Stimulated activated naive CD8-positive, alpha-beta T cell treated with anti-CD3 and anti-CD28 coated beads, Interleukin-15, Interleukin-2, amounts not matched to agents 100 ng/mL and 50 ng/mL, for 24 hours (primary cell): ENCODE measurements at regions not wholly inside any gene's neighbourhood (a gene's known extent, or its start where the extent isn't known, plus 50 kb on each side); places are given as distances from the start of the nearest gene placed in this dataset.
"Not testable (repeated sequence)": the region's sequence is repeated elsewhere in the genome, so short reads cannot be mapped to it uniquely, and the experiment has no call there.

ENCODE experiments used
- H3K27ac Mint-ChIP-seq: one replicate; pipeline ENCODE4 v1.8.0; 2021; ENCODE audit warnings: mild to moderate bottlenecking, mixed read lengths
- H3K27me3 Mint-ChIP-seq: one replicate; pipeline ENCODE4 v1.8.0; 2021; ENCODE audit warnings: mixed read lengths
- H3K36me3 Mint-ChIP-seq: one replicate; pipeline ENCODE4 v1.8.0; 2021; ENCODE audit warnings: low read depth, mixed read lengths
- H3K4me1 Mint-ChIP-seq: one replicate; pipeline ENCODE4 v1.8.0; 2021; ENCODE audit warnings: low read depth, mixed read lengths
- H3K4me3 Mint-ChIP-seq: one replicate; pipeline ENCODE4 v1.8.0; 2021; ENCODE audit warnings: mild to moderate bottlenecking, mixed read lengths
- H3K9me3 Mint-ChIP-seq: one replicate; pipeline ENCODE4 v1.8.0; 2021; ENCODE audit warnings: mixed read lengths

DNA sequence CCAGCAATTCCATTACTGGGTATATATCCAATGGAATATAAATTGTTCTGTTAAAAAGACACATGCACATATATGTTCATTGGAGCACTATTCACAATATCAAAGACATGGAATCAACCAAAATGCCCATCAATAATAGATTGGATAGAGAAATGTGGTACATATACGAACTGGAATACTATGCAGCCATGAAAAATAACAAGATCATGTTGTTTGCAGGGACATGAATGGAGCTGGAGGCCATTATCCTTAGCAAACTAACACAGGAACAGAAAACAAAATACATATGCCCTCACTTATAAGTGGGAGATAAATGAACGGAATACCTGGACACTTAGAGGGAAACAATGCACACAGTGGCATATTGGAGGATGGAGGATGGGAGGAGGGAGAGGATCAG, 355.8 kb downstream of the CCDC85A start:
- Mint-ChIP-seq H3K36me3 (no peaks in the 10 kb centered on the region), H3K27ac (no peak overlapping the region), H3K9me3 (peaks cover 22% of the 10 kb centered on the region), H3K27me3 (no peaks in the 10 kb centered on the region), H3K4me3 (no peak overlapping the region), H3K4me1 (no peaks in the 10 kb centered on the region)

DNA sequence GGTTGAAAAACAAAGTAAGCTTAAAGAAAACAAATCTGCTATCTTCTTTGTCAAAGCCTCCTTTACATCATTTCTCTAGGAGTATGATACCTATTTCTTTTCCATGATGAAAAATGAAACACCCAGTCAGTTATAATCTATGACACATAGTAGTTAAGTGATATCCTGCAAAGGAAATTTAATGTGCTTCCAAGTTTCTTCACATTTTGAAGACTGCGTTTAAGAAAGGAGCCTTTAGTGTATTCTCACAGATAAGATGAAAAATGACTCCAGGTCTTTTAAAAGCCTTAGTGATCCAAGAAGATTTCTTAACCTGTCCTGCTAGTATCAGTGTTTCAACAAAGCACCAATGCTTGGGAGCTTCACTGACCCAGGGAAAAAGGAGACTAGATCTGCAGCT, 356.7 kb downstream of the CCDC85A start:
- H3K27ac Mint-ChIP-seq, result no peak overlapping the region
- peaks cover 22% of the 10 kb centered on the region for H3K9me3 Mint-ChIP-seq
- no peaks in the 10 kb centered on the region for H3K27me3 Mint-ChIP-seq
- no peaks in the 10 kb centered on the region for H3K4me1 Mint-ChIP-seq
- H3K4me3 Mint-ChIP-seq, result no peak overlapping the region
- H3K36me3 Mint-ChIP-seq, result no peaks in the 10 kb centered on the region

DNA sequence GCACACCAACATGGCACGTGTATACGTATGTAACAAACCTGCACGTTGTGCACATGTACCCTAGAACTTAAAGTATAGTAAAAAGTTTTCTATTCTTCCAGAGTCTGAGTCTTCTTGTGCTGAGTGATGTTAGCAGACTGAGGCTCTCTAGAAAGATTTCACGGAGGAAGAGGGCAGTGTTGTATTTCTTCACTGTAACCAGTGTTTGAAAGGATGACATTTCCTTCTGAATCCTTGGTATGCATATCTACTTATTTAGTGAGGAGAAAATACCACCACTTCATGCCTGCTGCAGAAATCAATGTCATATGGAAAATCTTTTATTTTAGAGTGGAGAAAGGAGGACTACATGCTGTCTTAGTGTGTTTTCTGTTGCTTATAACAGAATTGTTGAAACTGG, 357.1 kb downstream of the CCDC85A start:
- H3K36me3 Mint-ChIP-seq, result no peaks in the 10 kb centered on the region
- H3K9me3 Mint-ChIP-seq, result peaks cover 22% of the 10 kb centered on the region
- H3K4me3 Mint-ChIP-seq, result no peak overlapping the region
- no peaks in the 10 kb centered on the region for H3K4me1 Mint-ChIP-seq
- H3K27ac Mint-ChIP-seq, result no peak overlapping the region
- no peaks in the 10 kb centered on the region for H3K27me3 Mint-ChIP-seq

DNA sequence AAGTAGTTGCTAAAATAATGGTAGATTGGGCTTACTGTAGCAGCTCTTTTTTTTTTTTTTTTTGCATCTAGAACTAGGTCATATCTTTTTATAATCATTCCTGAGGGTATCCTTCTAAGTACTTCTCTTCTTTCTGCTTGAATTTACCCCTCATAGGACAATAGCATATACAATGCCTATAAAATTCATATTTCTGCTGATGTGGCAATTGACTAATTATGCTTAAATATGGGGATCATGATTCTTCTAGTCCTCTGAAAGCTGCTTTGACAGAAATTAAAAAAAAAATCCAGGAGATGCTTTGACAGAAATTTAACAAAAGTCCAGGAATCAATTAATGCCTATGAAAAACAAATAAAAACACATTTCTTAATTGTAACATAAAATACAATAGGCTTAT, 358.4 kb downstream of the CCDC85A start:
- no peak overlapping the region for H3K27ac Mint-ChIP-seq
- no peaks in the 10 kb centered on the region for H3K36me3 Mint-ChIP-seq
- H3K9me3 Mint-ChIP-seq, result peaks cover 19% of the 10 kb centered on the region
- no peaks in the 10 kb centered on the region for H3K27me3 Mint-ChIP-seq
- H3K4me3 Mint-ChIP-seq, result no peak overlapping the region
- no peaks in the 10 kb centered on the region for H3K4me1 Mint-ChIP-seq

DNA sequence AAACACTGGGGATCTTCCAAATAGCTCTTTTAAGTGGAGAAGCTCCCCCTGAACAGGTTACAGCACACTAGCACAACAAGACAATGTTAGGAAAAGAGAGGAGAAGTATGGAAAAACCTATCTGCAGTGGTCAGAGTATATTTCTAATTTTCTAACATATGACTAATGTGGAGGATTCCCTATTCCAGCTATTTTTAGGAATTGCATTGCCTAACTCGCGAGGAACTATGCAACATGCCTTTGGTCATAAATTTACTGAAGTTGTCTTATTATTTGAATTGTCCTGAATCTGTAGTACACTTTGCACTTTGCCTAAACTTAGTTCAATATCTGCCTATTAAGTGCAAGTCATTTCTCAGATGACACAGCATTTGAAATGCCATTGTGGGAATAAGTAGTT, 381.4 kb downstream of the CCDC85A start:
- Mint-ChIP-seq H3K36me3 (no peaks in the 10 kb centered on the region), H3K9me3 (peaks cover 3% of the 10 kb centered on the region), H3K27me3 (no peaks in the 10 kb centered on the region), H3K27ac (no peak overlapping the region), H3K4me1 (no peaks in the 10 kb centered on the region), H3K4me3 (no peak overlapping the region)

DNA sequence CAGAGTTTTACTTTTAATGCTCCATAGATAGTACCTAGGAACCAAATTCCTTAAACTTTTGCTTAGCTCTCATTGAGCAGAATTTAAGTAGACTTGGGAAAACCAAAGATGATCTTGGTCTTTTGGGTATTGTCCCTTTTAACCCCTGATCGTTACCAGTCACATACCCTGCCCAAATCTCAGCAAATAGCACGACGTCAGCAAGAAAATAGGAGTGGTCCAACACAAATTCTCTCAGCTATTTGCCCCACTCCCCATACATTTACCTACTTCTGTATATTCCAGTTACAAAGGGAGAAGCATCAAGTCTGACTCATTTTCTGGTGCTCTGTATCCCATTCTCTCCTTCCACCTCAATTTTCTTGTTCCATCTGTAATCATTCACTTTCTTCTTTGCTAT, 387.3 kb downstream of the CCDC85A start:
- H3K27ac Mint-ChIP-seq, result no peak overlapping the region
- peaks cover 14% of the 10 kb centered on the region for H3K9me3 Mint-ChIP-seq
- no peak overlapping the region for H3K4me3 Mint-ChIP-seq
- no peaks in the 10 kb centered on the region for H3K27me3 Mint-ChIP-seq
- no peaks in the 10 kb centered on the region for H3K4me1 Mint-ChIP-seq
- H3K36me3 Mint-ChIP-seq, result no peaks in the 10 kb centered on the region

DNA sequence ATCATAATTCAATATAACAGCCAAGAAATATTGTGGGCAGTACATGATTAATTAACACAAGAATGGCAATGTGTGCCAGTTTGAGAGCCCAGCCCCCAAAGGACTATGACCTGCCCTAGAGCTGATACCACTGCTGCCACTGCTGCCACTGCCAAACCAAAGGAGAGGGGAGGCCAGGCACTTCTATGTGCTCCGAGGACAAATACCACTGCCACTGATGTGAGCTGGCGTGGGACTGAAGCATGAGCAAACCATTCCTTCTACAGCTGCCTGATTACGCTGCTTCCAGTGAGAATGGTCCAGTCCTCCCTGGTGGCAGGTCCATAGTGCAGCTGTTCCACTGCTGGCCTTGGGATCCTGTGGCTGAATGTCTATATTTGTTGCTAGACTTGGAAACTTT, 392.2 kb downstream of the CCDC85A start:
- no peaks in the 10 kb centered on the region for H3K4me1 Mint-ChIP-seq
- no peak overlapping the region for H3K27ac Mint-ChIP-seq
- peaks cover 17% of the 10 kb centered on the region for H3K9me3 Mint-ChIP-seq
- H3K4me3 Mint-ChIP-seq, result no peak overlapping the region
- no peaks in the 10 kb centered on the region for H3K36me3 Mint-ChIP-seq
- H3K27me3 Mint-ChIP-seq, result no peaks in the 10 kb centered on the region

DNA sequence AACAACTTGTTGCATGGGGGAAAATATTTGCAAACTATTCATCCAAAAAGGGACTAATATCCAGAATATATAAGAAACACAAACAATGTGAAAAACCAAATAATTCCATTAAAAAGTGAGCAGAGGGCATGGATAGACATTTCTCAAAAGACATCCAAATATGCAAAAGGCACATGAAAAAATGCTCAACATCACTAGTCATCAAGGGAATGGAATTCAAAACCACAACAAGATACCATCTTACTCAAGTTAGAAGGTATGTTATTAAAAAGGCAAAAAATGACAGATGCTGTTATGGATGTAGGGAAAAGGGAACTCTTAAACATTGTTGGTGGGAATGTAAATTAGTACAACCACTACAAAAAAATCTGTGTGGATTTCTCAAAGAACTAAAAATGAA, 396.5 kb downstream of the CCDC85A start:
- Mint-ChIP-seq H3K9me3 (peaks cover 6% of the 10 kb centered on the region), H3K4me1 (no peaks in the 10 kb centered on the region), H3K36me3 (no peaks in the 10 kb centered on the region), H3K27ac (no peak overlapping the region), H3K4me3 (no peak overlapping the region), H3K27me3 (no peaks in the 10 kb centered on the region)

DNA sequence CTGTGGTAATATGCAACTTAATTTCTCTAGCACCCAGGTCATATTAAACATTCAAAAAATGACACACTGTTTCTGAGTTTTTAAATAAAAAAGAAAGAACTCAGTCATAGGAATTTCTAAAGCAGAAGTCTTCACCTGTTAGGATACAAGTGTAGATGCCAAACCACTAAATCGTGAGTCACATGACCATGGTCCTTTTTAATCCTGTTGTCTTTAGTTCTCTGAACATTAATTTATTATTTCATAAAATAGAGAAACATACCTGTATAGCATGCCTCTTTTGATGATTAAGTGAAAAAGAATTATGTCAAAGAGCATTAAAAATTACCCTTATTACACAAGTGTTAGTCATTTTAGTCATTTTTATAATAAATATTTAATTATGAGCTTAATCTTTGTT, 398.8 kb downstream of the CCDC85A start:
- Mint-ChIP-seq H3K36me3 (no peaks in the 10 kb centered on the region), H3K27me3 (no peaks in the 10 kb centered on the region), H3K4me1 (no peaks in the 10 kb centered on the region), H3K4me3 (no peak overlapping the region), H3K27ac (no peak overlapping the region), H3K9me3 (no peaks in the 10 kb centered on the region)

DNA sequence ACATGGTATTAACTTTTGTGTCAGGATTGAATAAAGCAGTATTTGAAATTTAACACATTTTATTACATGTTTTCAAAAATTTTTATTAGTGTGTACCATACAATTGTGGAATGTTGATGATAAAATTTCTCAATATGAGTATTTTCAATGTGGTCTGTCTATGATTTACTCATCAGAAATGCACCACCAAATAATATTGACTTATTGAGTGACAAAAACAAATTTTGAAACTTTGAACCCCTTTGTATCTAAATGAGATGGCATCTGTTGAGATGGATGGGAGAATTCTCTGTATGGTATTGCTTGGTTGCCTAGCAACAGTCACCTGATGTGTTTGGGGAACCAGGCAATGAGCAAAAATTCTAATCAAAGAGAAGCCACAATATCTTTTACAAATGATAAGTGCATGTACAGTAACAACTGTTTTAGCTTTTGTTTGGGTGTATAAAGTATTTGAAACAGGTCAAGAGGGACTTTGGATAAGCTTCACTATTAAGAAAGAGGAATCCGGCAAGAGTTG, 400.1 kb downstream of the CCDC85A start:
- Mint-ChIP-seq H3K9me3 (no peaks in the 10 kb centered on the region), H3K27me3 (no peaks in the 10 kb centered on the region), H3K27ac (no peak overlapping the region), H3K4me3 (no peak overlapping the region), H3K36me3 (no peaks in the 10 kb centered on the region), H3K4me1 (no peaks in the 10 kb centered on the region)

DNA sequence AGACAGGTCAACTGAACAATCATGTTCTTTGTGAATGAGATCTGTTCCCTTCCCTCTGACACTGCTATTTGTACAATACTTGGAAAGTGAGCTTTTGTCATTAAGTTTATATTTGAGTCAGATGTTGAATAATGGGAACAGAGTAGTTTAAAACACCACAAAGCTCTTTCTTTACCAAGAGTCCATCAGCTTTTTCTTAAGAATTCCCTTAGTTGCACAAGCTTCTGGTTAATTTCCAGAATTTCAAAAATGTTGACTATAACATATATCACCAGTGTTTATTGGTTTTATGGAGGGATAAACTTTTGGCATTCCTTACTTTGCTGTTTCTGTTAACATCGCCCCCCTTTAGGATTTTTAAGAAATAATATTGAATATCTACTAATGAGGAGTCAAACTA, 403.7 kb downstream of the CCDC85A start:
- Mint-ChIP-seq H3K4me3 (no peak overlapping the region), H3K9me3 (no peaks in the 10 kb centered on the region), H3K36me3 (no peaks in the 10 kb centered on the region), H3K27ac (no peak overlapping the region), H3K27me3 (no peaks in the 10 kb centered on the region), H3K4me1 (no peaks in the 10 kb centered on the region)

DNA sequence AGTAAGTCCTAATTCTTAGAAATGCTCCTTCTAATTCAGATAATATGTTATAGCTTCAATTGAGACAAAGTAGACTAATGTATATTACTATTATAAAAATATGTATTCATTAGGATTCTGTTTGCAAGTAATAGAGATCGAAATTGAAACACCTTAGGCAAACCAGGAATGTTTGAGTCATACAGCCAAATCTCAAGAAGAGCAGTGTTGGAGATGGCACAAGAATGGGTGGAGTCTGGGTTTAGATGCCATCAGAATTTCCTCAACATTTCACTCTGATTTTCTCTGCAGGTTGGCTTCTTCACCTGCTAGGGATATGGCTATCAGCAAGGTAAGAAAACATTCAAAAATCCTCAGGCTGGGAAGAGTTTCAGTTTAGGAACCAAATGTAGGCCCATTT, 405.4 kb downstream of the CCDC85A start:
- Mint-ChIP-seq H3K27ac (no peak overlapping the region), H3K9me3 (no peaks in the 10 kb centered on the region), H3K36me3 (no peaks in the 10 kb centered on the region), H3K4me3 (no peak overlapping the region), H3K27me3 (no peaks in the 10 kb centered on the region), H3K4me1 (no peaks in the 10 kb centered on the region)

DNA sequence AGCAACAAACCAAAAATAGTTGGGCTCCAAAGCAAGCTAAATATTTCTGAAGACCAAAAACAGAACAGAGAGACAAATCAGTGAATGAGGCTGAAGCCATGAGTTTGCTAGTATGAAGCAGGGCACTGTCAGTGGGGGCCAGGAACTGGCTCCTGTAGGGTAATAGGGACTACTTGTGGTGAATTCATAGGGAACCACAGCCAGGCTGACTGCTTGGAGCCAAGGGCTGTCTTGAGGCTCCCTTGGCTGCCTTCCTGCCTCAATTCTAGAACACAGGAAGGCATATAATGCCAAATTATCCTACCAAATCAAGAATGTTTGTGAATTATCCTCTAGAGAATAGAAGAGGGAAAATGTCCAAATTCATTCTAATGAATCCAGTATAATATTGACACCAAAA, 406.0 kb downstream of the CCDC85A start:
- H3K4me1 Mint-ChIP-seq, result no peaks in the 10 kb centered on the region
- H3K27me3 Mint-ChIP-seq, result no peaks in the 10 kb centered on the region
- H3K9me3 Mint-ChIP-seq, result no peaks in the 10 kb centered on the region
- H3K4me3 Mint-ChIP-seq, result no peak overlapping the region
- H3K27ac Mint-ChIP-seq, result no peak overlapping the region
- no peaks in the 10 kb centered on the region for H3K36me3 Mint-ChIP-seq

DNA sequence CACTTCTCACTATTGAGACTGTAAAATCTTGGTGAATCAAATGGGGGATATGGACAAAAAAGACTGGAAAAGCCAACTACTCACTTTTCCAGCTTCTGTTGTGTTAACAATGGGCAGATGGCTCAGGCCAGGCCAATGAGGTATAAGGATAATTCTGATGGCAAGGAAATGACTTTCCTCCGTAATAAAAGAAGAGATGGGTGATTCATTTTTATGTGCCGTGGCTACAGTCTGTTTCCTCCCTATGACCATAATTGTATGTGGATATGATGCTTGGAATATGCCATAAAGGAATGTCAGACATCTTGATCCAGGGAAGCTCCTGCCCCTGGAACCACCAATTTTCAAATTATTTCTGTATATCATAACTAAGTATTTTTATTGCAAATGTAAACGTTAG, 406.8 kb downstream of the CCDC85A start:
- Mint-ChIP-seq H3K36me3 (no peaks in the 10 kb centered on the region), H3K4me1 (no peaks in the 10 kb centered on the region), H3K9me3 (no peaks in the 10 kb centered on the region), H3K27ac (no peak overlapping the region), H3K4me3 (no peak overlapping the region), H3K27me3 (no peaks in the 10 kb centered on the region)

DNA sequence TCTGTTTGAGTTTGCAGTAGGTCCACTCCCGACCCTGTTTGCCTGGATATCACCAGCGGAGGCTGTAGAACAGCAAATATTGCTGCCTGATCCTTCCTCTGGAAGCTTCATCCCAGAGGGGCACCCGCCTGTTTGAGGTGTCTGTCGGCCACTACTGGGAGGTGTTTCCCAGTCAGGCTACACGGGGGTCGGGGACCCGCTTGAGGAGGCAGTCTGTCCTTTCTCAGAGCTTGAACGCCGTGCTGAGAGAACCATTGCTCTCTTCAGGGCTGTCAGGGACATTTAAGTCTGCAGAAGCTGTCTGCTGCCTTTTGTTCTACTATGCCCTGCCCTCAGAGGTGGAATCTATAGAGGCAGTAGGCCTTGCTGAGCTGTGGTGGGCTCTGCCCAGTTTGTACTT, 422.3 kb downstream of the CCDC85A start:
- not testable (repeated sequence) for H3K36me3 Mint-ChIP-seq, H3K4me1 Mint-ChIP-seq, H3K4me3 Mint-ChIP-seq, H3K27me3 Mint-ChIP-seq, H3K27ac Mint-ChIP-seq
- H3K9me3 Mint-ChIP-seq, result peaks cover 22% of the 10 kb centered on the region

DNA sequence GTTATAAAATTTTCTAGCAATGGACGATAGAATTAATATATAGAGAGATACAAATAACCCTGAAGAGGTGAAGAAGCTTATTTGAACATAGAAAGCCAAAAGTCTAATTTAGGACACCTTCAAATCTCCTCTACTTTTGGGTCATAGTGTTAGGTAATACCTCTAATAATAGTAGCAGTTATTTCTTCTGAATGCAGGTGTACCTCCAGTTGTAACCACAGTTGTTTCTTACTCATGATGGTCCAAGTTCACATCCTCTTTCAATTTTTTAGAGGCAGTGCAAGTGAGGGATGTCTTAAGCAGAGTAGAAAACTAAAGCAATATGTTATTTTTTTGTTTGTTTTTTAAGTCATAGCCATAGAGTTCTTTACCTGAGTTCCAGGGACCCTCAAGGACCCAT, 429.5 kb downstream of the CCDC85A start:
- no peaks in the 10 kb centered on the region for H3K36me3 Mint-ChIP-seq
- no peak overlapping the region for H3K27ac Mint-ChIP-seq
- H3K4me3 Mint-ChIP-seq, result no peak overlapping the region
- H3K4me1 Mint-ChIP-seq, result no peaks in the 10 kb centered on the region
- peaks cover 11% of the 10 kb centered on the region for H3K9me3 Mint-ChIP-seq
- no peaks in the 10 kb centered on the region for H3K27me3 Mint-ChIP-seq

DNA sequence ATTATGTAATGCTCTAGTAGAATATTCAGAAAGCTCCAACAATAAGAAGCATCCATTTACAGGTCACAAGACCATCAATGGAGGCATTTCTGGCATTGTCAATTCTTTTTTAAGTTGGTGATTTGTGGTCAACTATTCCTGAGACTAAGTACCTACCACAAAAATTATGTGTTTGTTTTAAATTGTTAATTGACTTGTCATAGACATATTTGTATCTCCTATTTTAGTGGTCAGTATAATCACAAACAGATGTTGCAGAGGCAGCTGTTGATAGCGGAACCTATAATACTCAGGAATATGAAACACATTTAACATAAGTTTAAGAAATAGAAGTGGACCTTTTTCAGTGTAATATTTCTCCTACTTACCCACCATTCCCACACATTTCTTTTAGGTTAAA, 430.1 kb downstream of the CCDC85A start:
- Mint-ChIP-seq H3K36me3 (no peaks in the 10 kb centered on the region), H3K27me3 (no peaks in the 10 kb centered on the region), H3K9me3 (peaks cover 5% of the 10 kb centered on the region), H3K4me1 (no peaks in the 10 kb centered on the region), H3K4me3 (no peak overlapping the region), H3K27ac (no peak overlapping the region)
